ENCODE measurements at regions not wholly inside any gene's neighbourhood (a gene's known extent, or its start where the extent isn't known, plus 50 kb on each side); places are given as distances from the start of the nearest gene placed in this dataset.

DNA sequence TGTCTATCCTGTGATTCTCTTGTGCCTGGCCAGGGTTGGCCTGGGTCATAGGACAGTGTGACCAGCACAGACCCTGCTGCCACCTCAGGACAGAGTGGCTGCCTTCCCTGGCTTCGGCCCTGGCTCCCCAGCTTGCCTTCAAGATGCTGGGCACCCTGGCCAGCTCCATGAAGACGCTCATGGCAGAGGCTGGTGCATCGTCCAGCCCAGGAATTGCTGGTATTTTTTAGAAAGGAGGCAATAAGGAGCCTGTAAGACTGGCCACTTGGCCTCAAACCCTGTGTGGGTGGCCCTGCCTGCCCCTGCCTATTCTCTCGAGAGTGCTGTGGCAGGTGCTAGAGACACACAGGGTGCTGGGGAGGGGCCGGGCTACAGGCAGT lies 70.4 kb upstream of the ACTRT2 start:
- TF ChIP-seq POLR2AphosphoS5 (IDR thresholded peaks at IDR 0.05; ENCODE audit: borderline replicate concordance, low read depth, low read length) (no peak), EZH2 (IDR thresholded peaks at IDR 0.05) (no peak), FOXP2 (optimal IDR thresholded peaks at IDR 0.05; ENCODE audit: control extremely low read depth, extremely low read length, insufficient read depth) (no peak)
